Thyroid gland (tissue), 4 donors: ENCODE measurements at regions not wholly inside any gene's neighbourhood (a gene's known extent, or its start where the extent isn't known, plus 50 kb on each side); places are given as distances from the start of the nearest gene placed in this dataset.

ENCODE experiments used
- CTCF ChIP-seq, 6 experiments: fragments of 200-600 bp in 3 of 6; fragments of 450-650 bp in 3 of 6; sonication (generic) in 3 of 6; IDR thresholded peaks; one replicate each; pipeline ENCODE4 v1.5.1; 2016 to 2019; ENCODE audit warnings: antibody characterized with exemption in 6 of 6, mild to moderate bottlenecking in 2 of 6, inconsistent platforms in 1 of 6, moderate library complexity in 1 of 6
- POLR2A ChIP-seq, 2 donors: fragments of 450-650 bp; IDR thresholded peaks; one replicate each; pipeline ENCODE4 v1.6.1; 2017; ENCODE audit warnings: antibody characterized with exemption in 2 of 2, mild to moderate bottlenecking in 2 of 2, moderate library complexity in 1 of 2

GRCh38 chr11:22520521-22520920, 105.1 kb downstream of the FANCF start:
- TF ChIP-seq POLR2A (IDR thresholded peaks at IDR 0.05) (no peak), CTCF (IDR thresholded peaks at IDR 0.05) (no peak)
